Kidney (tissue), 13 donors: ENCODE measurements at regions not wholly inside any gene's neighbourhood (a gene's known extent, or its start where the extent isn't known, plus 50 kb on each side); places are given as distances from the start of the nearest gene placed in this dataset.

Experiments
- DNase-seq, 5 donors: peaks; one replicate each; pipeline ENCODE4 v3.0.0-alpha.2; 2013 to 2020
- FAIRE-seq: peaks from 2 replicates; lab custom pipeline; 2012; peaks lifted over from hg19 to GRCh38; lab: Jason Lieb, UNC
- H3K27ac ChIP-seq, 2 donors: one replicate each; pipeline ENCODE4 v1.7.0; 2013; ENCODE audit warnings: low read depth in 2 of 2, low read length in 2 of 2, inconsistent platforms in 1 of 2
- H3K27me3 ChIP-seq: one replicate; pipeline ENCODE4 v1.7.1; 2013; ENCODE audit warnings: low read length, inconsistent platforms; ENCODE audit not compliant: control insufficient read depth, insufficient read depth
- H3K36me3 ChIP-seq, 3 donors: one replicate each; pipeline versions ENCODE4 v1.7.0 to v1.7.1; 2013; ENCODE audit warnings: low read length in 3 of 3, control low read depth in 1 of 3, inconsistent platforms in 1 of 3; ENCODE audit not compliant: insufficient read depth in 3 of 3, control insufficient read depth in 2 of 3
- H3K4me1 ChIP-seq, 3 donors: one replicate each; pipeline versions ENCODE4 v1.7.0 to v1.7.1; 2013; ENCODE audit warnings: low read length in 3 of 3, inconsistent platforms in 1 of 3, low read depth in 1 of 3; ENCODE audit not compliant: control insufficient read depth in 2 of 3, insufficient read depth in 2 of 3
- H3K4me3 ChIP-seq, 3 donors: one replicate each; pipeline versions ENCODE4 v1.7.0 to v1.8.1; 2013; ENCODE audit warnings: low read length in 3 of 3, control low read depth in 1 of 3, inconsistent platforms in 1 of 3
- H3K9ac ChIP-seq, 3 donors: one replicate each; pipeline versions ENCODE4 v1.7.0 to v1.7.1; 2013; ENCODE audit warnings: low read length in 3 of 3, control low read depth in 1 of 3, inconsistent platforms in 1 of 3
- H3K9me3 ChIP-seq, 3 donors: one replicate each; pipeline versions ENCODE4 v1.7.0 to v1.7.1; 2013; ENCODE audit warnings: low read length in 3 of 3, control low read depth in 1 of 3, inconsistent platforms in 1 of 3; ENCODE audit not compliant: control insufficient read depth in 2 of 3, insufficient read depth in 1 of 3
- CTCF ChIP-seq: IDR thresholded peaks from 3 replicates; pipeline ENCODE4 v1.5.1; 2012; ENCODE audit warnings: mild to moderate bottlenecking, moderate library complexity, borderline replicate concordance; ENCODE audit not compliant: insufficient read depth; ENCODE audit errors: extremely low read depth
- intact Hi-C: fragments of 100-400 bp; cut with DNase I; formaldehyde crosslinking; loops from one replicate; pipeline ENCODE4 v1.11.1; 2022
- donor health status: control.
- donor health status: control.
- donor health status: control.
- donor health status: control.
- donor health status: control.
- donor health status: DM: yes; HTN: yes; CAD: no.
- donor health status: Normal renal cell carcinoma (clear cell type).

DNA sequence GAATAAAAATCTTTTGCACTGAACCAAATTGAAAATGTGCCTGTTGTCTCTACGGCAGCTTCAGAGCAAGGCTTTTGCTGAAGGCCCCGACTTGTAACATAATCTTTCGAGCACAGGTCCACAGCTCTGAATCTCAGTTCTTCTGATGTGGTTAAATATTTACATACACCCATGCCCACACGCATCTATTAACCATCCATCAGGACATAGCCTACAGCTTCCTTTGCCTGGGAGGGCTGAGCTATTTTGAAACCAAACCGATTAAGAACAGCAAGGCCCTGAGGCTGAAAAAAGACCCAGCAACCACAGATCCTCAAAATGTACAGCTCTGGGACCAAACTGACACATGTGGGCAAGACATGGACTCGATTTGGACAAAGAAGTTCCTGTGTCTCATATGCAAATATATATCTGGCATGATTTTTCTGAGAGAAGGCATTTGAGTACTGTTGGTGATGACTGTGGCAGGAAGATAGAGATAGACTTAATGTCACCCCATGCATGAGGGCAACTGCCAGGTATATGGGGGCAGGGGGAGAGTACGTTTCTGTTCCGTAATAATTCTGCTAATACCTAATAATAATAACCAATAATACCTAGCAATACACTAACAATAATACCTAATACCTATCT is 322.7 kb upstream of the PLET1 start:
- Histone ChIP-seq H3K36me3 (no peaks in the 10 kb centered on the region), H3K27me3 (no peaks in the 10 kb centered on the region), H3K4me1 (no peaks in the 10 kb centered on the region), H3K4me3 (no peak overlapping the region), H3K9ac (no peak overlapping the region), H3K27ac (no peak overlapping the region), H3K9me3 (no peaks in the 10 kb centered on the region)
- DNase-seq (peak in 2 of 5 donors; percentile 40 to 54), FAIRE-seq (no peak)
- TF ChIP-seq CTCF: no peak
- intact Hi-C loops: loop anchor here (10.0 kb wide), 1 partner anchor 711 kb away; no protein-coding TSS in a partner anchor

DNA sequence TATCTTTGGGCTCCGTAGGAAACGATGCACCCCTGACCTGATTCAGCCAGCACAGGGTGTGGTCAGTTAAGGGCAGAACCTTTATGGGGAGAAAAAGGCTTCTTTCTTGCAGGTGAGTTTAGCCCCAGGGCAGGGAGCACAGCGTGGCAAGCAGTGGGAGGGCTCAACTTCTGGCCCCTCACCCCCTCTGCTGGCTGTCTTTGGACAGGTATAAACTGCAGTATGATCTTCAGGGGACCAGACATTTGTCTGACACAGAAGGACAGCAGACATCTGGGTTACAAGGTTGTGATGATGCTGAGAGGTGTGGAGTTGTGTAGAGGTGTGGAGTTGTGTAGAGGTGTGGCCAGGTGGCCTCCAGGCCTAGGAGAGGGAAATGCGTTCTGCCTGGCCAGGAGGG is 324.0 kb upstream of the PLET1 start:
- no peaks in the 10 kb centered on the region for H3K9me3 ChIP-seq
- TF ChIP-seq CTCF: no peak
- FAIRE-seq: no peak
- H3K27me3 ChIP-seq: no peaks in the 10 kb centered on the region
- peak in 1 of 5 donors; percentile 56 for DNase-seq
- H3K4me1 ChIP-seq: peaks cover 0 to 2% (median 0%) of the 10 kb centered on the region in 3 donors
- no peak overlapping the region for H3K27ac ChIP-seq
- intact Hi-C loops: loop anchor here (10.0 kb wide), 1 partner anchor 710 kb away; no protein-coding TSS in a partner anchor
- no peaks in the 10 kb centered on the region for H3K36me3 ChIP-seq
- H3K4me3 ChIP-seq: no peak overlapping the region
- no peak overlapping the region for H3K9ac ChIP-seq

DNA sequence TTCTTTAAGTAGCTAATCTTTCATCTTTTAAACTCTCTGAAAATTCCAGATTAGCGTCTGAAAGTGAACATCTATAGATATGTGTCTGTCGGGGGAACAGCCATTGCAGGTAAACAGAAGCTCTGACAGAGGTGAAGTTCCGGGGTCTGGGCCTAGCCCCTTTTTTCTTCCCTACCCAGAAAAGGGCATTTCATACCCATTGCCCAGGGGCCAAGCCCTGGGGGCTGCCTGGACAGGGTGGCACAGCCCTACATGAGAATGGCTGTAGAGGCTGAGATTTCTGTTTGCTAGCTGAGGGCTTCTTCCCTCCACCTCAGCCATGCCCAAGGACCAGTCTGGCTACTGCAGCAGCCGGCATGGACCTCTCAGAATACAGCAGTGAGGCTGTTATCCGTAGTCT is 327.0 kb upstream of the PLET1 start:
- Histone ChIP-seq H3K4me3 (no peak overlapping the region), H3K36me3 (no peaks in the 10 kb centered on the region), H3K9ac (no peak overlapping the region), H3K27me3 (no peaks in the 10 kb centered on the region), H3K9me3 (no peaks in the 10 kb centered on the region), H3K4me1 (peaks cover 0 to 2% (median 0%) of the 10 kb centered on the region in 3 donors), H3K27ac (no peak overlapping the region)
- no peak for TF ChIP-seq CTCF
- DNase-seq: no peak
- intact Hi-C loops: loop anchor here (10.0 kb wide), 1 partner anchor 707 kb away; no protein-coding TSS in a partner anchor
- FAIRE-seq: no peak
